ENCODE measurements at regions not wholly inside any gene's neighbourhood (a gene's known extent, or its start where the extent isn't known, plus 50 kb on each side); places are given as distances from the start of the nearest gene placed in this dataset.

- TF ChIP-seq, protein P1, sequence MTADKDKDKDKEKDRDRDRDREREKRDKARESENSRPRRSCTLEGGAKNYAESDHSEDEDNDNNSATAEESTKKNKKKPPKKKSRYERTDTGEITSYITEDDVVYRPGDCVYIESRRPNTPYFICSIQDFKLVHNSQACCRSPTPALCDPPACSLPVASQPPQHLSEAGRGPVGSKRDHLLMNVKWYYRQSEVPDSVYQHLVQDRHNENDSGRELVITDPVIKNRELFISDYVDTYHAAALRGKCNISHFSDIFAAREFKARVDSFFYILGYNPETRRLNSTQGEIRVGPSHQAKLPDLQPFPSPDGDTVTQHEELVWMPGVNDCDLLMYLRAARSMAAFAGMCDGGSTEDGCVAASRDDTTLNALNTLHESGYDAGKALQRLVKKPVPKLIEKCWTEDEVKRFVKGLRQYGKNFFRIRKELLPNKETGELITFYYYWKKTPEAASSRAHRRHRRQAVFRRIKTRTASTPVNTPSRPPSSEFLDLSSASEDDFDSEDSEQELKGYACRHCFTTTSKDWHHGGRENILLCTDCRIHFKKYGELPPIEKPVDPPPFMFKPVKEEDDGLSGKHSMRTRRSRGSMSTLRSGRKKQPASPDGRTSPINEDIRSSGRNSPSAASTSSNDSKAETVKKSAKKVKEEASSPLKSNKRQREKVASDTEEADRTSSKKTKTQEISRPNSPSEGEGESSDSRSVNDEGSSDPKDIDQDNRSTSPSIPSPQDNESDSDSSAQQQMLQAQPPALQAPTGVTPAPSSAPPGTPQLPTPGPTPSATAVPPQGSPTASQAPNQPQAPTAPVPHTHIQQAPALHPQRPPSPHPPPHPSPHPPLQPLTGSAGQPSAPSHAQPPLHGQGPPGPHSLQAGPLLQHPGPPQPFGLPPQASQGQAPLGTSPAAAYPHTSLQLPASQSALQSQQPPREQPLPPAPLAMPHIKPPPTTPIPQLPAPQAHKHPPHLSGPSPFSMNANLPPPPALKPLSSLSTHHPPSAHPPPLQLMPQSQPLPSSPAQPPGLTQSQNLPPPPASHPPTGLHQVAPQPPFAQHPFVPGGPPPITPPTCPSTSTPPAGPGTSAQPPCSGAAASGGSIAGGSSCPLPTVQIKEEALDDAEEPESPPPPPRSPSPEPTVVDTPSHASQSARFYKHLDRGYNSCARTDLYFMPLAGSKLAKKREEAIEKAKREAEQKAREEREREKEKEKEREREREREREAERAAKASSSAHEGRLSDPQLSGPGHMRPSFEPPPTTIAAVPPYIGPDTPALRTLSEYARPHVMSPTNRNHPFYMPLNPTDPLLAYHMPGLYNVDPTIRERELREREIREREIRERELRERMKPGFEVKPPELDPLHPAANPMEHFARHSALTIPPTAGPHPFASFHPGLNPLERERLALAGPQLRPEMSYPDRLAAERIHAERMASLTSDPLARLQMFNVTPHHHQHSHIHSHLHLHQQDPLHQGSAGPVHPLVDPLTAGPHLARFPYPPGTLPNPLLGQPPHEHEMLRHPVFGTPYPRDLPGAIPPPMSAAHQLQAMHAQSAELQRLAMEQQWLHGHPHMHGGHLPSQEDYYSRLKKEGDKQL (CRISPR knock-in tag; IDR thresholded peaks at IDR 0.05; ENCODE audit: borderline replicate concordance) = no peak
- TF ChIP-seq NRF1 (conservative IDR thresholded peaks at IDR 0.05 in 1 of 2, IDR thresholded peaks at IDR 0.05 in 1 of 2) = no peak
- TF ChIP-seq BCOR (IDR thresholded peaks at IDR 0.05) = no peak
- no peak for TF ChIP-seq ZNF124 (CRISPR knock-in tag; IDR thresholded peaks at IDR 0.05)
- no peak for TF ChIP-seq RCOR1 (IDR thresholded peaks at IDR 0.05; ENCODE audit: borderline replicate concordance in 1 of 2, low read depth in 2 of 2, low read length in 2 of 2)
- no peak for TF ChIP-seq HNRNPL (IDR thresholded peaks at IDR 0.05; ENCODE audit: low read depth, low read length)
- TF ChIP-seq MECOM (CRISPR knock-in tag; IDR thresholded peaks at IDR 0.05) = no peak
- no peak for TF ChIP-seq NFE2L1 (tag; IDR thresholded peaks at IDR 0.05; ENCODE audit: borderline replicate concordance, low read depth)
- TF ChIP-seq ZNF717 (CRISPR knock-in tag; IDR thresholded peaks at IDR 0.05) = no peak
- no peak for TF ChIP-seq CTCF (IDR thresholded peaks at IDR 0.05 in 2 of 3, conservative IDR thresholded peaks at IDR 0.05 in 1 of 3; ENCODE audit: insufficient read depth in 2 of 3, low read depth in 1 of 3, low read length in 3 of 3)
- TF ChIP-seq EZH2 (IDR thresholded peaks at IDR 0.05; ENCODE audit: borderline replicate concordance, low read depth, low read length) = no peak
These were observed 98.8 kb upstream of the PDE3A start for GRCh38 chr12:20269337-20270067.

All from K562 (cell line).